ENCODE measurements at regions not wholly inside any gene's neighbourhood (a gene's known extent, or its start where the extent isn't known, plus 50 kb on each side); places are given as distances from the start of the nearest gene placed in this dataset.

- H3K4me3 ChIP-seq (ENCODE audit: low read depth, low read length): no peak overlapping the region
- DNase-seq (ENCODE audit: low read depth): no peak
These were observed 153.1 kb downstream of the PCDH17 start for GRCh38 chr13:57784633-57785032.

GRCh38 chr13:57787058-57787791 is 155.7 kb downstream of the PCDH17 start:
- no peak for DNase-seq (ENCODE audit: low read depth)

GRCh38 chr13:57799624-57800023 is 168.1 kb downstream of the PCDH17 start:
- no peak for DNase-seq (ENCODE audit: low read depth)
- H3K4me3 ChIP-seq (ENCODE audit: low read depth, low read length): no peak overlapping the region

More at GRCh38 chr13:57787058-57787791, 155.7 kb downstream of the PCDH17 start:
- no peak overlapping the region for H3K4me3 ChIP-seq (ENCODE audit: low read depth, low read length)

GRCh38 chr13:57813651-57814050 is 182.1 kb downstream of the PCDH17 start:
- peak; percentile 5 for DNase-seq (ENCODE audit: low read depth)
- no peak overlapping the region for H3K4me3 ChIP-seq (ENCODE audit: low read depth, low read length)

DNA sequence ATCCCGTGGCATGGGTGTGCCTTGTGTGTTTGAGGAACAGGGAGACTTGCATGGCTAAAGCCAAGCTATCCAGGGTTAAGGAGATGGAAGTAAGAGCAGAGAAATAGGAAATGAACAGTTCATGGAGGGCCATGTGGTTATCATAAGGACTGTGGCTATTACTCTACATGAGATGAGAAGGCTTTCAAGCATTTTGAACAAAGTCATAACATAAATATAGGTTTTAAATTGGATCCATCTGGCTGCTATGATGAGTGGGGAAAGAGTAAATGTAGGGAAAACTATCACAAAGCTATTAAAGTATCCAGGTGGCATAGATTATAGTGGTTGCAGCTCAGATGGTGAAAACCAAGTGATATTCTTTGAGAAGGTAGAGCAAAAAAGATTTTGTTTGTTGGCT is 184.1 kb downstream of the PCDH17 start:
- no peak for DNase-seq (ENCODE audit: low read depth)

DNA sequence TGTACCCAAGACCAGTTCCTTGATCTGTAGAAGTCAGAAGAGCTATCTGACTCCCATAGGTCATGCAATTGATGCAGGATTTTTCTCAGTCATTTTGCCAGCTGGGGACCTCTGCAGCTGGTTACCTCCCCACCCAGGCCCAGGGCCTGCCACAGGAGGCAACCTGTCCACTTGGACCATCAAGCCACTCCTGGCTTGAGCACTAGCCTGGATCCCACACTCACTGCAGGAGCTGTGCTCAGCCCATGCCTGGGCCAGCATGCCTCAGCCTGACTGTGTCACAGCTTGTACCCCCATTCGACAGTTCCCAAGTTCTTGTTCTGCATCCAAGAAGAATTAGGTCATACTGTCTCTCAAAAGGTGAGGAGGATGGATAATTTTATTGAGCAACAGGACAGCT is 189.4 kb downstream of the PCDH17 start:
- no peak for DNase-seq (ENCODE audit: low read depth)
- no peak overlapping the region for H3K4me3 ChIP-seq (ENCODE audit: low read depth, low read length)

More for the DNA sequence above, 184.1 kb downstream of the PCDH17 start:
- H3K4me3 ChIP-seq (ENCODE audit: low read depth, low read length): no peak overlapping the region

- DNase-seq (ENCODE audit: low read depth): no peak
- no peak overlapping the region for H3K4me3 ChIP-seq (ENCODE audit: low read depth, low read length)
These were observed 192.2 kb downstream of the PCDH17 start for GRCh38 chr13:57823704-57824103.

DNA sequence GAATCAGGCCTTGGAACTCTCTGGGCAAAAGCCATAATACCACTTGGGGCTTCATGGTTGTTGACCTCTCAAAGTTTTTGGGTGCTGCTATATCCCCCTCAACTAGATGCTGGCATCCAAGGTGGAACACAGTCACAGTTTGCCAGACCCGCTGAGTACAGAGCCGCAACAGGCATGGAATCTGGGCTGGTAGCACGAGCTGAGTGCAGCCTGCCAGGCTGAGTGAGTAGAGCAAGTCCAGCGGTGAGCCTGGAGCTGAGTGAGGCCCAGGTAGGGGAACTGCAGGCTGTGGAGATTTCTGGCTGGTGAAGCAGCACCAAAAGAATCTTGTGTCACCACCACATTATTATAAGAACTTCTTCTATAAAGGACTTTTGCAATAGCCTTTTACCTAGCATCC is 192.6 kb downstream of the PCDH17 start:
- no peak for DNase-seq (ENCODE audit: low read depth)

GRCh38 chr13:57825066-57825465 is 193.5 kb downstream of the PCDH17 start:
- no peak for DNase-seq (ENCODE audit: low read depth)

More for the DNA sequence above, 192.6 kb downstream of the PCDH17 start:
- H3K4me3 ChIP-seq (ENCODE audit: low read depth, low read length): no peak overlapping the region

GRCh38 chr13:57829496-57829895 is 198.0 kb downstream of the PCDH17 start:
- no peak overlapping the region for H3K4me3 ChIP-seq (ENCODE audit: low read depth, low read length)
- no peak for DNase-seq (ENCODE audit: low read depth)

More at GRCh38 chr13:57825066-57825465, 193.5 kb downstream of the PCDH17 start:
- H3K4me3 ChIP-seq (ENCODE audit: low read depth, low read length): no peak overlapping the region

DNA sequence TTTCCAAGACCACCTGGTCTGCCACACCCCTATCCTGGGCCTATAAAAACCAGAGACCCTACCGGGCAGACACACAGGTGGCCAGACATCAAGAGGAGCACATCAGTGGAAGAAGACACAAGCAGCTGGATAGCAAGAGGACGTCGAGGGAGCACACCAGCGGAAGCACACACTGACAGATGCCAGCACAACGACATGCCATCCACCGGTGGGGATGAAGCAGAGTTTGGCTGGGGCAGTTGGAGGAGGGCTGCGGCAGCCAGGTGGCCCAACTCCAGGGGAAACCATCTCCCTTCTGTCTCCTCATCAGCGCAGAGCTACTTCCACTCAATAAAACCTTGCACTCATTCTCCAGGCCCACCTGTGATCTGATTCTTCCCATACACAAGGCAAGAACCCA is 200.6 kb downstream of the PCDH17 start:
- DNase-seq (ENCODE audit: low read depth): no peak
- no peak overlapping the region for H3K4me3 ChIP-seq (ENCODE audit: low read depth, low read length)

- no peak for DNase-seq (ENCODE audit: low read depth)
- no peak overlapping the region for H3K4me3 ChIP-seq (ENCODE audit: low read depth, low read length)
These were observed 206.3 kb downstream of the PCDH17 start for GRCh38 chr13:57837801-57838200.

- DNase-seq (ENCODE audit: low read depth): no peak
- H3K4me3 ChIP-seq (ENCODE audit: low read depth, low read length): no peak overlapping the region
These were observed 212.0 kb downstream of the PCDH17 start for GRCh38 chr13:57843521-57843920.

DNA sequence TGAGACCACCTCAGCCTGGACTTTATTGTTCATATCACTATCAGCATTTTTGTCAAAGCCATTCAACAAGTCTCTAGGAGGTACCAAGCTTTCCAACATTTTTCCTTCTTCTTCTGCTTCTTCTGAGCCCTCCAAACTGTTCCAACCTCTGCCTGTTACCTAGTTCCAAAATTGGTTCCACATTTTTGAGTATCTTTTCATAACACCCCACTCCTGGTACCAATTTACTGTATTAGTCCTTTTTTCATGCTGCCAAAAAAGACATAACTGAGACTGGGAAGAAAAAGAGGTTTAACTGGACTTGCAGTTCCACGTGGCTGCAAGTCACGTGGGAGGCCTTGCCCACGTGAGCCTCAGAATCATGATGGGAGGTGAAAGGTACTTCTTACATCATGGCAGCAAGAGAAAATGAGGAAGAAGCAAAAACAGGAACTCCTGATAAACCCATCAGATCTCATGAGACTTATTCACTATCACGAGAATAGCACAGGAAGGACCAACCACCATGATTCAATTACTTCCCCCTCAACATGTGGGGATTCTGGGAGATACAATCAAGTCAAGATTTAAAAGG is 215.1 kb downstream of the PCDH17 start:
- H3K4me3 ChIP-seq (ENCODE audit: low read depth, low read length): no peak overlapping the region
- DNase-seq (ENCODE audit: low read depth): no peak

GRCh38 chr13:57857945-57858344 is 226.4 kb downstream of the PCDH17 start:
- DNase-seq (ENCODE audit: low read depth): no peak
- H3K4me3 ChIP-seq (ENCODE audit: low read depth, low read length): no peak overlapping the region

DNA sequence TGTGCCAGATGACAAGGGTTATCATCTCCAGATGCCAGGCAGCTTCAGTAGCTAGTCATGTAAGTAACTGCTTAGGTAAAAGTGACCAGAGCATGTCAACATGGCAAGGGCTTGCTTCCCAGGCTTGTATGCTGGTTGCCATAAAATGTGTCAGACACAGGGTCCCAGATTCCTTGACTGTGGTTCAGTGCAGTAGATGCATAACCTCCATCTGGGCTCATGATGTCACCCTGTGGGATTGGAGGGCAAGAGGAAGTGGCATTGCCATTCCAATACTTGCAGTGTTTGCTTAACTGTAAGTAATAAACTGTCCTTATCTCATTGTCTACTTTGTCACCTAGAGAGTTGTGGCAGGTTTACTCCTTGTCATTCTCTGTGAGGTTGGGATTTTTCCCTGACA is 226.8 kb downstream of the PCDH17 start:
- H3K4me3 ChIP-seq (ENCODE audit: low read depth, low read length): no peak overlapping the region
- DNase-seq (ENCODE audit: low read depth): no peak

- DNase-seq (ENCODE audit: low read depth): no peak
- no peak overlapping the region for H3K4me3 ChIP-seq (ENCODE audit: low read depth, low read length)
These were observed 231.3 kb downstream of the PCDH17 start for GRCh38 chr13:57862879-57863278.

DNA sequence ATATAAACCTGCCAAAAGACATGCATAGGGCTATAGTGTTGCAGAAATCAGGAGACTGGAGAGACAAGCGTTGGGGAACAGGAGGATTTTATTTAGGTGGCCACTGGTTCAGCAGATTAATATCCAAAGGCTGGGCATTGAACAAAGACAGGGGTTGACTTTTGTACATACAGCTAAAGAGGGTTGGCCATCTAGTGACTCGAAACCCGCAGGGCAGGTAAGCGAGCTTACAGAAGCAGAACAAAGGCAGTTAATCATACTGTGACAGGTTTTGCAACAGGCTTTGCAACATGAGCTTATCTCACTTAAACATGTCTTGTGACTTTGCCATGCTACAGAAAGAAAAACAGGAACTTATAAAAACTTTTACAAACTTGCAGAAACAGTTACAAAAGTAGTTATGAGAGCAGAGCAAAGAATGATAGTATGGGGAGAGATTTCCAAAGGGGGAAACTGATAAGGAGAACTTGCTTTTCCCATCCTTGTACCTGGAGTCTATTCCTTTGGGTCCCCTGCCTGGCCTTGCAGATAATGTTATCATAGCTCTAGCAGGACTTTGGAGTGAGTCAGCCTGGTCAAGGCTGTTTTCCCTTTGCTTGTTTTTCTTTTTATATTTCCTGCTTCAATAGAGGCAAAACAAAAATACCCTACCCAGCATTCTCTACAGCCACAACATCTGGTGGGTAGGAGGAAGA is 234.2 kb downstream of the PCDH17 start:
- H3K4me3 ChIP-seq (ENCODE audit: low read depth, low read length): no peak overlapping the region
- no peak for DNase-seq (ENCODE audit: low read depth)

GRCh38 chr13:57874530-57874929 is 243.0 kb downstream of the PCDH17 start:
- DNase-seq (ENCODE audit: low read depth): no peak
- no peak overlapping the region for H3K4me3 ChIP-seq (ENCODE audit: low read depth, low read length)

DNA sequence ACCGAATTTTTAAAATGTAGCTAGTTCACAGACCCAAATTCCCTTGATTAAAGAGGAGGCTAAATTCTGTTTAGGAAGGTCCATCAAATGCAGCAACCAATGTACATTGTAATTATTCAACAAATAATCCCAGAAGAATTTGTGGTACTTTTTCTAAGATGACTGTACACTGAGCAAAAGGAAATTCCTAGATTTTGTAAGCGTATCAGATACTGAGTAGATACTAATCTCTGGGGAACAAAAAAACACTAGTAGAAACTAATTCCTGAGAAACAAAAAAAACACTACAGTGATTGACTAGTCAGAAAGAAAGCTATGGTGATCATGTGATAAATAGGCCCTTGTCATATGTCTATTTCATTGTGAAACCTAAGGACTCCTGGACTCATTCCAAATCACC is 246.1 kb downstream of the PCDH17 start:
- peak; percentile 22 for DNase-seq (ENCODE audit: low read depth)
- no peak overlapping the region for H3K4me3 ChIP-seq (ENCODE audit: low read depth, low read length)

DNA sequence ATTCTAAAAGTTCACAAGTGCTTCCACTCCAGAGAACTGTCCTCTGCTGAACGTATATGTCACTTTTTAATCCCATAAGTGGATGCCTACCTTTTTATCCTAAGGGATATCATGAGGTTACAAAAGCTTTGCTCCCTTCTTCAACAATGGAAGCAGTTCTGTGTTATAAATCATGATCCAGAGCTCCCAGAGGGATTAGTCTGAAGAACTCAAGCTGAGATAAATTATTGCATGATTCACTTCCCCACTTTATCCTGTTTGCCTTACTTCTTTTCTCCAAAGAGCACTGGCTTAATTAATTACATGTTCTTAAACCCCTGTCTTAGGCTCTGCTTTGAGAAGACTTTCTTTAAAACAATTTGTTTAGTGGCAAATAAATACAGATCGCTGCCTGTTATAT is 246.7 kb downstream of the PCDH17 start:
- no peak overlapping the region for H3K4me3 ChIP-seq (ENCODE audit: low read depth, low read length)
- DNase-seq (ENCODE audit: low read depth): peak; percentile 38
